ENCODE measurements at regions not wholly inside any gene's neighbourhood (a gene's known extent, or its start where the extent isn't known, plus 50 kb on each side); places are given as distances from the start of the nearest gene placed in this dataset.

- DNase-seq: no peak
These were observed 278.2 kb upstream of the STT3B start for GRCh38 chr3:31254483-31254882.

GRCh38 chr3:31255007-31255581 lies 277.6 kb upstream of the STT3B start:
- DNase-seq: no peak

DNA sequence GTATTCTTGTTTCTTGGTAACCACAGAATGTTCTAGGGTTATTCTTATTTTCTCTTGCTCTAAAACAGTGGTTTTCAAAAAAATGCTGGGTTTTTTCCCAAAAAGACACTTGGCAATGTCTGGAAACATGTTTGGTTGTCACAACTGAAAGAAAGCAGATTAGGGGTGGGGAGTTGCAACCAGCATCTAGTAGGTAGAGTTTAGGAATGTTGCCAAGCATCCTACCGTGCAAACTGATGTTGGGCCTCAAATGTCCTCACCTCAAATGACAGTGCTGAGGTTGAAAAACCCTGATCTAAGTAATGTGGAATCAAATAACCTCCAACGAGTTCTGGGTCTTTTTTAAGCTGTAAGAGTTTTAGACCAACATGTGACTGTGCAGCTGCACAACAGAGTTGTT lies 270.5 kb upstream of the STT3B start:
- DNase-seq: no peak

DNA sequence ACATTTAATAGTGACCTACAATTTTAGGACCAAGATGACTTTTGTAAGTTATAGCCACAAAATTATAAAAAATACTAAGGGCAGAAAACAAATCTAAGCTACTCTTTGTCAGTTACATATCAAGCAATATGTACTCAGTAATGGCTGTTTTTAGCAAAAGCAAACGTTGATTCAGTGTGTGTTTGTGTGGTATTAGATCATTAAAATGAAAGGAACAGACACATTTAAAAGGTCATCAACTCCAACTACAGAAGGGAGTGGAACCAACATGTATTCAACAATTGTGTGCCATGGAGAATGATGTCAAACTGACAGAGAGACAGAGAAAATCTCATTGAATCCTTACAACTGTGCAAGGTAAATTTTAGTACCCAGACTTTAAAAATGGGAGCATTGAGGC lies 268.8 kb upstream of the STT3B start:
- no peak for DNase-seq

DNA sequence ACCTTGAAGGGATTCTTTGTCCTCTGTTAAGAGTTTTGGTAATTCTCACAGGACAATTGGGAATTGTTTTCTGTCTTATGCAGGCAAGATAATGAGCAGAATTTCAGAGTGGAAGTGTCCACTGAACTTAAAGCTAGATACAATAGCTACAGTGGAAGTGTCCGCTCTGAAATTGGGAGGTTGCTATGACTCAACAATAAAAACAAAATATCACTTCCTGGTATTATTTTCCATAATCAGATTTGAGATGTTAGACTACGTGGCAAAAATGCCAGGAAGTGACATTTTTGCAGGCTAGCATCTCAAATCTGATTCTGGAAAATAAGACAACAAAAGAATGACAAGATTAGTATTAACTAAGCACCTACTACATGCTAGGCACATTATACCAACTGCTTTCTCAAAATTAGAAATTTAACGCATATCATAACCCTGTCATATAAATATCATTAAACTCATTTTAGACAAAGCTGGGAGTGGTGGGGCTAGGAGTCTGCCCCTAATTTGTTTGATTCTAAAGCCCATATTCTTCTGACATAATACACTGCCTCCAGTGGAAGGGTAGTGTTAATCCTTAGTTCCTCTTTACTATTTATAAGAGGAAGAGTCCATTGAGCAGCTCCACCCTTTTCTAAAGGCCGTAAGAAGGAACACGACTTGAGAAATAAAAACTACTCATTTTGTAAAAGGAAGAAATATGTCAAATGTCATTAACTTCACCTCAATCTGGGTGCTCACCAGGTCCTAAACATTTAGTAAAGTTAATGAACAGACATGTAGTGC lies 266.9 kb upstream of the STT3B start:
- no peak for DNase-seq

- no peak for DNase-seq
These were observed 263.9 kb upstream of the STT3B start for GRCh38 chr3:31268868-31269267.

GRCh38 chr3:31270010-31270409 lies 262.7 kb upstream of the STT3B start:
- DNase-seq: no peak

- no peak for DNase-seq
These were observed 258.2 kb upstream of the STT3B start for GRCh38 chr3:31274326-31275024.

DNA sequence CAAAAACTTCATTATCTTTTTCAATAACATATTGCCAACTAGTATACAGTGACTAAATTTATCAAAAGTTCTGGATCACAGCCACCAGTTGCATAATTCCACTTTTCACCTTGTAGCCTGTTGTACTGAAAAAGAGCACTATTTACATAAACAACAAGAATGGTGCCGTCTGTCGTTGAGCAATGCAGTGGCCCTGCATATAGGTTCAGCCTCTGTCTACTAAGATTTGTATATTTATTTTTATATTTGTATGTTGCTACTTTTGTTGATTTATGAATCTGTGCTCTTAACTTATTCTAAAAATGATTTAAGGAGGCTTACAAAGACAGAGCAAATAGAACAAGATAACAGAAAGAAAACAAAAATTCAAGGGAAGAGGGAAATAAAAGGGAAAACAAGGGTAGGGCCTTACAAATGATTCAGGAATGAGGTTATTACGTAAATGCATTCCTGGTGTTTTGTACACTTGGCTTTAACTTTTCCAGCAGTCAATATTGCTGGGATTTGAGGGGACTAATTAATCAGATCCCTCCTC lies 257.6 kb upstream of the STT3B start:
- DNase-seq: no peak

- no peak for DNase-seq
These were observed 257.1 kb upstream of the STT3B start for GRCh38 chr3:31275583-31275982.

GRCh38 chr3:31277582-31277981 lies 255.1 kb upstream of the STT3B start:
- DNase-seq: no peak

- no peak for DNase-seq
These were observed 254.2 kb upstream of the STT3B start for GRCh38 chr3:31278532-31278931.

DNA sequence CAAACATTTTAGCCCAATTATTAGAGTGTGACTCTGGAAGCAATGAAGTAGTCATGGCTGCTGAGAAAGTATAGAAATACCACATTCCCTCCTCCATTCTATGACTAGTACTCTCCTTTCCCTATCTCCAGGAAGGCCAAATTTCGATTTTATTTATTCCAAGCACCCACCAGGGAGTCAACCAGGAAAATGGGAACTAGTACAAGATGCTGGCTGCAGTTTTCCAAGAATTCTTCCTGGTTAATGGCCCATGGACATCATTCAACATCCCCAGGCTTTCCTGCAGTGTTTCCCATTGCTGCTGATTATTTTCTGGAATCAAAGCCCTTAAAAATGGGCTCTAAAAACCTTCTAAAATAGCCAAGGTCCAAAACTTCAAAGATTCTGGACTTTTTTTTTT lies 247.9 kb upstream of the STT3B start:
- no peak for DNase-seq

- no peak for DNase-seq
These were observed 246.8 kb upstream of the STT3B start for GRCh38 chr3:31285833-31286486.

DNA sequence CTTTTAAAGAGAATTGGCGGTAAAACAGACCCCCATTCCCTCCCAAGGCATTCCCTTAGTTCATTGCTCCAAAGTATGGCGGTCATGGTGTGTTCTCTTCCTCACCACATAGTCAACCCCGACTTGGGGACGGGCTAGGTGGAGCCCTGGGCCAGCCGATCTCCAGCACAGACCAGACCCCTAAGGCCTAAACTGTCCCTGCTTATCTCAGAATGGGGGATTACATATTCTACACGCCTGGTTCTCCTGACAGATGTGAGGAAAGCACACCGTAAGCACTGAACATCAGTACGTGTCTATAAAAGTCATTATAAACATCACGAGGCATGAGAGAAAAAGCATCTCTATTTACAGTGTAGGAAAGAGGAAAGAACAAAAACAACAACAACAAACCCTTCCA lies 244.5 kb upstream of the STT3B start:
- no peak for DNase-seq

DNA sequence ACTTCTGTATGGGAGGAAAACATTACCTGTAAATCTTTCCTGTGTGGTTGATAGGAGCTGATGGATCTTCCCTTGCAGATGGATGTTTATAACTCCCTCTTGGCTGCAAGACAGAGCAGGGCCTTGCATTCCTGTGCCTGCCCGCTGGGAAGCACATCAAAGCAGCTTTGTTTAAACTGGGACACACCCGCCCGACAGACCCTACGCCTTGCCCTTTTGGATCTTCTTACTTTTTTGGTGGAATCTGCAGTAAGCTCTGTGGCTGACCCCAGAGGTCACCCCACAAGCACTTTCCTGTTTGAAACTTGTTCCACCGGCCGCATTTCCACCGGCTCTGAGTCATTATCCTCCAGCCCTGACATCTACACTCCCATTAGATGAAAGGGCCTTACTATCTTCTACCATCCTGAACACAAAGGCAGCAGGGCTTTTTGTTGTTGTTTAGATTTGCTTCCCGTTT lies 244.1 kb upstream of the STT3B start:
- DNase-seq: no peak

DNA sequence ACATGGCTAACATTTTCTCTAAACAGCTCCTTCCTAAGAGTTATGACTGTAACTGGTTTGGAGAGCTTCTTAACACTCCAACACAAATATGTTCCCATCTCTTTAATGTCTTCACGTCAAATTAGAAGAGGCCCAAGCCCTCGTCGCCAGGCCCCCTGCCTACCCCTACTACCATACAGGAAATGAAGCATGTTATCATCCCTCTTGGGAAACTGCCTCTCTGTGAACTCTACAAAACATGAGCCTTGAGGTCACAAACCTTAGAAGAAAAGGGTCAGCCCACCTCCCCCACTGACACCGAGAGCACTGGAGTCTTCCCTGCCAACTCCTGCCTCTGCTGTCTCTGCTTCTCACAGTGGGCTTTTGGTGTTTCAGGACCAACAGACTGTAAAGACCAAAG lies 243.1 kb upstream of the STT3B start:
- no peak for DNase-seq

DNA sequence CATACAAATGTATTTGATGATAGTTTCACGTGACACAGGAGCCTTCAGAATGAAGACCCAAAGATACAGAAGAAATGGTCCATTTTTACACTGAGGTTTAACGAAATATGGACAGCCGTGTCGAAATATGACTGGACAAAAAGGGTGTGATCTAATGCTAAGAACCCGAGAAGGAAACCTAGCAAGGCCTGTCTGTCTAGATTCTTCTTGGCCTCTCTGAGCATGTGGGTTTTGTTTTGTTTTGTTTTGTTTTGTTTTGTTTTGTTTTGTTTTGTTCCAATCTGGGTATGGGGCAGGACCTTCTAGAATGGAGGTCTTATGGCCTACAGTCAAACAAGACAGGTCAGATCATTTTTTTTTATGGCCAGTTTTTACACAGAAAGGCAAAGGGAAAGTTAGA lies 242.7 kb upstream of the STT3B start:
- DNase-seq: no peak

GRCh38 chr3:31291818-31292217 lies 240.9 kb upstream of the STT3B start:
- no peak for DNase-seq

- no peak for DNase-seq
These were observed 238.1 kb upstream of the STT3B start for GRCh38 chr3:31294430-31295149.

GRCh38 chr3:31295150-31295765 lies 237.5 kb upstream of the STT3B start:
- no peak for DNase-seq

GRCh38 chr3:31297726-31298298 lies 234.9 kb upstream of the STT3B start:
- no peak for DNase-seq

All from amniotic stem cell (primary cell).